ENCODE measurements at regions not wholly inside any gene's neighbourhood (a gene's known extent, or its start where the extent isn't known, plus 50 kb on each side); places are given as distances from the start of the nearest gene placed in this dataset.

- ChIA-PET POLR2A (ENCODE audit: unreplicated experiment) (no interaction called here), CTCF (no interaction called here)
- no peaks in the 10 kb centered on the region for H4K20me1 ChIP-seq (ENCODE audit: insufficient read depth)
- no peak overlapping the region for H3K27ac ChIP-seq
- no peaks in the 10 kb centered on the region for H3K9me2 ChIP-seq (ENCODE audit: insufficient read depth)
- H3K4me1 ChIP-seq (replicated peaks; ENCODE audit: insufficient read depth) = no peaks in the 10 kb centered on the region
- no peak for TF ChIP-seq EZH2 (IDR thresholded peaks at IDR 0.05; ENCODE audit: low read depth)
- no peak for TF ChIP-seq CTCF (conservative IDR thresholded peaks at IDR 0.05)
- no peak for DNase-seq
- no peaks in the 10 kb centered on the region for H3K79me2 ChIP-seq (ENCODE audit: low read depth)
- intact Hi-C loops (cut with micrococcal nuclease; ENCODE audit: unreplicated experiment) = no loop called here
- no peaks in the 10 kb centered on the region for H3K9me3 ChIP-seq (ENCODE audit: insufficient read depth, low read depth)
- H3K4me3 ChIP-seq = no peak overlapping the region
- no peak overlapping the region for H3K4me2 ChIP-seq
- no peaks in the 10 kb centered on the region for H3F3A ChIP-seq (ENCODE audit: insufficient read depth, low read depth)
- no peaks in the 10 kb centered on the region for H3K36me3 ChIP-seq (ENCODE audit: low read depth)
- H3K27me3 ChIP-seq (ENCODE audit: insufficient read depth, low read depth) = no peaks in the 10 kb centered on the region
- no TSS peak for BruUV-seq (replicated peaks)
- no peak overlapping the region for H2AFZ ChIP-seq
Observed at GRCh38 chr14:86013641-86014040, 483.7 kb downstream of the FLRT2 start.

GRCh38 chr14:86012461-86012860 is 482.5 kb downstream of the FLRT2 start:
- no peaks in the 10 kb centered on the region for H3F3A ChIP-seq (ENCODE audit: insufficient read depth, low read depth)
- intact Hi-C loops (cut with micrococcal nuclease; ENCODE audit: unreplicated experiment) = no loop called here
- no peaks in the 10 kb centered on the region for H3K9me3 ChIP-seq (ENCODE audit: insufficient read depth, low read depth)
- no peaks in the 10 kb centered on the region for H3K27me3 ChIP-seq (ENCODE audit: insufficient read depth, low read depth)
- CTCF ChIA-PET = no interaction called here
- H3K27ac ChIP-seq = no peak overlapping the region
- no peak overlapping the region for H3K4me3 ChIP-seq
- TF ChIP-seq CTCF (conservative IDR thresholded peaks at IDR 0.05) (no peak), EZH2 (IDR thresholded peaks at IDR 0.05; ENCODE audit: low read depth) (no peak)
- DNase-seq = no peak
- H2AFZ ChIP-seq = no peak overlapping the region
- H4K20me1 ChIP-seq (ENCODE audit: insufficient read depth) = no peaks in the 10 kb centered on the region
- H3K4me1 ChIP-seq (replicated peaks; ENCODE audit: insufficient read depth) = no peaks in the 10 kb centered on the region
- POLR2A ChIA-PET (ENCODE audit: unreplicated experiment) = no interaction called here
- BruUV-seq (replicated peaks) = no TSS peak
- H3K9me2 ChIP-seq (ENCODE audit: insufficient read depth) = no peaks in the 10 kb centered on the region
- no peaks in the 10 kb centered on the region for H3K79me2 ChIP-seq (ENCODE audit: low read depth)
- no peaks in the 10 kb centered on the region for H3K36me3 ChIP-seq (ENCODE audit: low read depth)
- H3K4me2 ChIP-seq = no peak overlapping the region

- H3K4me2 ChIP-seq = no peak overlapping the region
- H3K79me2 ChIP-seq (ENCODE audit: low read depth) = no peaks in the 10 kb centered on the region
- H3K27me3 ChIP-seq (ENCODE audit: insufficient read depth, low read depth) = no peaks in the 10 kb centered on the region
- H3K4me1 ChIP-seq (replicated peaks; ENCODE audit: insufficient read depth) = no peaks in the 10 kb centered on the region
- no peaks in the 10 kb centered on the region for H4K20me1 ChIP-seq (ENCODE audit: insufficient read depth)
- no peaks in the 10 kb centered on the region for H3K36me3 ChIP-seq (ENCODE audit: low read depth)
- no peak overlapping the region for H3K27ac ChIP-seq
- H3K4me3 ChIP-seq = no peak overlapping the region
- H2AFZ ChIP-seq = no peak overlapping the region
- TF ChIP-seq CTCF (conservative IDR thresholded peaks at IDR 0.05) (no peak), EZH2 (IDR thresholded peaks at IDR 0.05; ENCODE audit: low read depth) (no peak)
- CTCF ChIA-PET = no interaction called here
- no peak for DNase-seq
- H3K9me2 ChIP-seq (ENCODE audit: insufficient read depth) = no peaks in the 10 kb centered on the region
- BruUV-seq (replicated peaks) = no TSS peak
- intact Hi-C loops (cut with micrococcal nuclease; ENCODE audit: unreplicated experiment) = no loop called here
- no peaks in the 10 kb centered on the region for H3F3A ChIP-seq (ENCODE audit: insufficient read depth, low read depth)
- POLR2A ChIA-PET (ENCODE audit: unreplicated experiment) = no interaction called here
- no peaks in the 10 kb centered on the region for H3K9me3 ChIP-seq (ENCODE audit: insufficient read depth, low read depth)
Observed at GRCh38 chr14:86003998-86004397, 474.1 kb downstream of the FLRT2 start.

Measured in PC-9 (cell line).